ENCODE measurements at regions not wholly inside any gene's neighbourhood (a gene's known extent, or its start where the extent isn't known, plus 50 kb on each side); places are given as distances from the start of the nearest gene placed in this dataset.

GRCh38 chr16:87108941-87109340 lies 208.3 kb downstream of the C16orf95 start:
- H3K4me3 ChIP-seq (ENCODE audit: low read depth, low read length), result no peak overlapping the region
- H3K27ac ChIP-seq (ENCODE audit: extremely low read depth, low read depth, low read length), result no peak overlapping the region
- no peaks in the 10 kb centered on the region for H3K9me3 ChIP-seq (ENCODE audit: control insufficient read depth, insufficient read depth, low read depth, low read length)
- ChIA-PET CTCF (interaction anchor here (1.1 to 1.3 kb wide), 3 partner anchors 32 to 546 kb away, joined by 3 to 4 read pairs (median 3); no protein-coding TSS in a partner anchor), POLR2A (no interaction called here)
- no peaks in the 10 kb centered on the region for H3K36me3 ChIP-seq (ENCODE audit: control insufficient read depth in 2 of 2, insufficient read depth in 1 of 2, low read length in 2 of 2)
- H3K4me1 ChIP-seq (ENCODE audit: control insufficient read depth, insufficient read depth, low read length), result no peaks in the 10 kb centered on the region; the same call in 1 of the 2 replicates
- TF ChIP-seq, protein P1, sequence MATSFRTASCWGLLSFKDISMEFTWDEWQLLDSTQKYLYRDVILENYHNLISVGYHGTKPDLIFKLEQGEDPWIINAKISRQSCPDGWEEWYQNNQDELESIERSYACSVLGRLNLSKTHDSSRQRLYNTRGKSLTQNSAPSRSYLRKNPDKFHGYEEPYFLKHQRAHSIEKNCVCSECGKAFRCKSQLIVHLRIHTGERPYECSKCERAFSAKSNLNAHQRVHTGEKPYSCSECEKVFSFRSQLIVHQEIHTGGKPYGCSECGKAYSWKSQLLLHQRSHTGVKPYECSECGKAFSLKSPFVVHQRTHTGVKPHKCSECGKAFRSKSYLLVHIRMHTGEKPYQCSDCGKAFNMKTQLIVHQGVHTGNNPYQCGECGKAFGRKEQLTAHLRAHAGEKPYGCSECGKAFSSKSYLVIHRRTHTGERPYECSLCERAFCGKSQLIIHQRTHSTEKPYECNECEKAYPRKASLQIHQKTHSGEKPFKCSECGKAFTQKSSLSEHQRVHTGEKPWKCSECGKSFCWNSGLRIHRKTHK (tag by site-specific recombination; IDR thresholded peaks at IDR 0.05), result no peak
- TF ChIP-seq, protein P2, sequence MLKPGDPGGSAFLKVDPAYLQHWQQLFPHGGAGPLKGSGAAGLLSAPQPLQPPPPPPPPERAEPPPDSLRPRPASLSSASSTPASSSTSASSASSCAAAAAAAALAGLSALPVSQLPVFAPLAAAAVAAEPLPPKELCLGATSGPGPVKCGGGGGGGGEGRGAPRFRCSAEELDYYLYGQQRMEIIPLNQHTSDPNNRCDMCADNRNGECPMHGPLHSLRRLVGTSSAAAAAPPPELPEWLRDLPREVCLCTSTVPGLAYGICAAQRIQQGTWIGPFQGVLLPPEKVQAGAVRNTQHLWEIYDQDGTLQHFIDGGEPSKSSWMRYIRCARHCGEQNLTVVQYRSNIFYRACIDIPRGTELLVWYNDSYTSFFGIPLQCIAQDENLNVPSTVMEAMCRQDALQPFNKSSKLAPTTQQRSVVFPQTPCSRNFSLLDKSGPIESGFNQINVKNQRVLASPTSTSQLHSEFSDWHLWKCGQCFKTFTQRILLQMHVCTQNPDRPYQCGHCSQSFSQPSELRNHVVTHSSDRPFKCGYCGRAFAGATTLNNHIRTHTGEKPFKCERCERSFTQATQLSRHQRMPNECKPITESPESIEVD (tag by site-specific recombination; IDR thresholded peaks at IDR 0.05), result no peak
- no peak for TF ChIP-seq GFI1B (tag by site-specific recombination; IDR thresholded peaks at IDR 0.05)
- no peak for TF ChIP-seq ZNF514 (tag by site-specific recombination; IDR thresholded peaks at IDR 0.05)
- no peak for TF ChIP-seq CTCF (tag by site-specific recombination; IDR thresholded peaks at IDR 0.05)
- TF ChIP-seq ZNF488 (tag by site-specific recombination; IDR thresholded peaks at IDR 0.05), result no peak
- no peak for TF ChIP-seq FEZF1 (tag by site-specific recombination; IDR thresholded peaks at IDR 0.05)

DNA sequence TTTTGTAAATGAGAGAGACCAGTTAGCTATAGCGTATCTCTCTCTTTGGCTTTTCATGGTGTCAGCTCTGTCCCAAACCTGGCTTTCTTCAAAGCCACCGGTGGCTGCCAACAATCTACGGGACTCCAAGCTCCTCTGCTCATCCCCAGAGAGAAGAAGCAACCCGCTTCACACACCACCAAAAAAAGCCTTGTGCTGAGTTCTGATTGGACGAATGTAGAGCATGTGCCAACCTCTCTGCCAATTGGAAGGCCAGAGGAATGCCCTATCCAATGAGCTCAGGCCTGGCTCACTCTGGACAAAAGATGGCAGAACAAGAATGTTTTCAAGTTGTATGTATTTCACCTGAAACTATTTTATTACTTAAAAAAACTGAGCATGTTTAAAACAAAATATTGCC lies 202.4 kb downstream of the C16orf95 start:
- CTCF ChIA-PET, result interaction anchor here (0.8 kb wide), 1 partner anchor 37 kb away, joined by 3 read pairs; no protein-coding TSS in a partner anchor
- no peak overlapping the region for H3K27ac ChIP-seq (ENCODE audit: extremely low read depth, low read depth, low read length)
- no peaks in the 10 kb centered on the region for H3K9me3 ChIP-seq (ENCODE audit: control insufficient read depth, insufficient read depth, low read depth, low read length)
- no peak overlapping the region for H3K4me3 ChIP-seq (ENCODE audit: low read depth, low read length)
- H3K4me1 ChIP-seq (ENCODE audit: control insufficient read depth, insufficient read depth, low read length), result peaks cover 2% of the 10 kb centered on the region; the same call in 1 of the 2 replicates
- POLR2A ChIA-PET, result no interaction called here
- no peaks in the 10 kb centered on the region for H3K36me3 ChIP-seq (ENCODE audit: control insufficient read depth in 2 of 2, insufficient read depth in 1 of 2, low read length in 2 of 2)
- TF ChIP-seq ZNF169 (tag by site-specific recombination; IDR thresholded peaks at IDR 0.05), result no peak
- TF ChIP-seq ZNF221 (tag by site-specific recombination; IDR thresholded peaks at IDR 0.05; ENCODE audit: borderline replicate concordance), result no peak
- TF ChIP-seq KLF1 (tag by site-specific recombination; IDR thresholded peaks at IDR 0.05), result no peak
- no peak for TF ChIP-seq ZNF529 (tag by site-specific recombination; IDR thresholded peaks at IDR 0.05; ENCODE audit: insufficient replicate concordance)
- TF ChIP-seq ZNF670 (tag by site-specific recombination; IDR thresholded peaks at IDR 0.05; ENCODE audit: low read depth), result no peak
- TF ChIP-seq ELK4 (IDR thresholded peaks at IDR 0.05; ENCODE audit: borderline replicate concordance, low read depth, low read length), result no peak
- no peak for TF ChIP-seq ZNF404 (tag by site-specific recombination; IDR thresholded peaks at IDR 0.05)
- no peak for TF ChIP-seq ZNF37A (tag by site-specific recombination; IDR thresholded peaks at IDR 0.05)
- no peak for TF ChIP-seq ZNF560 (tag by site-specific recombination; IDR thresholded peaks at IDR 0.05; ENCODE audit: borderline replicate concordance)
- TF ChIP-seq SP2 (tag by site-specific recombination; IDR thresholded peaks at IDR 0.05), result no peak
- TF ChIP-seq ZNF239 (tag by site-specific recombination; IDR thresholded peaks at IDR 0.05), result no peak
- TF ChIP-seq ZNF18 (tag by site-specific recombination; IDR thresholded peaks at IDR 0.05), result no peak
- TF ChIP-seq ZFP69B (tag by site-specific recombination; IDR thresholded peaks at IDR 0.05), result no peak
- no peak for TF ChIP-seq KLF9 (tag by site-specific recombination; IDR thresholded peaks at IDR 0.05; ENCODE audit: low read depth)
- TF ChIP-seq, protein P3, sequence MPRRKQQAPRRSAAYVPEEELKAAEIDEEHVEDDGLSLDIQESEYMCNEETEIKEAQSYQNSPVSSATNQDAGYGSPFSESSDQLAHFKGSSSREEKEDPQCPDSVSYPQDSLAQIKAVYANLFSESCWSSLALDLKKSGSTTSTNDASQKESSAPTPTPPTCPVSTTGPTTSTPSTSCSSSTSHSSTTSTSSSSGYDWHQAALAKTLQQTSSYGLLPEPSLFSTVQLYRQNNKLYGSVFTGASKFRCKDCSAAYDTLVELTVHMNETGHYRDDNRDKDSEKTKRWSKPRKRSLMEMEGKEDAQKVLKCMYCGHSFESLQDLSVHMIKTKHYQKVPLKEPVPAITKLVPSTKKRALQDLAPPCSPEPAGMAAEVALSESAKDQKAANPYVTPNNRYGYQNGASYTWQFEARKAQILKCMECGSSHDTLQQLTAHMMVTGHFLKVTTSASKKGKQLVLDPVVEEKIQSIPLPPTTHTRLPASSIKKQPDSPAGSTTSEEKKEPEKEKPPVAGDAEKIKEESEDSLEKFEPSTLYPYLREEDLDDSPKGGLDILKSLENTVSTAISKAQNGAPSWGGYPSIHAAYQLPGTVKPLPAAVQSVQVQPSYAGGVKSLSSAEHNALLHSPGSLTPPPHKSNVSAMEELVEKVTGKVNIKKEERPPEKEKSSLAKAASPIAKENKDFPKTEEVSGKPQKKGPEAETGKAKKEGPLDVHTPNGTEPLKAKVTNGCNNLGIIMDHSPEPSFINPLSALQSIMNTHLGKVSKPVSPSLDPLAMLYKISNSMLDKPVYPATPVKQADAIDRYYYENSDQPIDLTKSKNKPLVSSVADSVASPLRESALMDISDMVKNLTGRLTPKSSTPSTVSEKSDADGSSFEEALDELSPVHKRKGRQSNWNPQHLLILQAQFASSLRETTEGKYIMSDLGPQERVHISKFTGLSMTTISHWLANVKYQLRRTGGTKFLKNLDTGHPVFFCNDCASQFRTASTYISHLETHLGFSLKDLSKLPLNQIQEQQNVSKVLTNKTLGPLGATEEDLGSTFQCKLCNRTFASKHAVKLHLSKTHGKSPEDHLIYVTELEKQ (tag by site-specific recombination; IDR thresholded peaks at IDR 0.05; ENCODE audit: borderline replicate concordance), result no peak
- no peak for TF ChIP-seq ZNF184 (tag by site-specific recombination; IDR thresholded peaks at IDR 0.05)
